Ovary (tissue), 3 donors: ENCODE measurements at regions not wholly inside any gene's neighbourhood (a gene's known extent, or its start where the extent isn't known, plus 50 kb on each side); places are given as distances from the start of the nearest gene placed in this dataset.

Experiments used
- CTCF ChIP-seq, 3 donors: fragments of 450-650 bp in 2 of 3; fragments of 200-600 bp in 1 of 3; IDR thresholded peaks; one replicate each; pipeline versions ENCODE4 v1.5.1 to v1.8.0; 2016 to 2022; ENCODE audit warnings: antibody characterized with exemption in 3 of 3, mild to moderate bottlenecking in 1 of 3
- EP300 ChIP-seq: sonication (generic); formaldehyde crosslinking; IDR thresholded peaks from one replicate; pipeline ENCODE4 v1.6.1; 2017; ENCODE audit warnings: antibody characterized with exemption
- POLR2A ChIP-seq: fragments of 450-650 bp; IDR thresholded peaks from one replicate; pipeline ENCODE4 v1.6.1; 2017; ENCODE audit warnings: antibody characterized with exemption, mild to moderate bottlenecking, moderate library complexity
- donor health status: DM: no; HTN: no; CAD: no.

GRCh38 chr1:36643371-36644270 is 160.9 kb upstream of the CSF3R start:
- TF ChIP-seq CTCF (IDR thresholded peaks at IDR 0.05) (no peak), POLR2A (no peak), EP300 (no peak)
